HL-60 (cell line): ENCODE measurements at regions not wholly inside any gene's neighbourhood (a gene's known extent, or its start where the extent isn't known, plus 50 kb on each side); places are given as distances from the start of the nearest gene placed in this dataset.

ENCODE experiments used
- DNase-seq, 2 experiments: peaks; one replicate each; pipeline ENCODE4 v3.0.0-alpha.2; 2010 to 2020; ENCODE audit warnings: low read depth in 1 of 2, low spot score in 1 of 2
- H3K27ac ChIP-seq: fragments of 250-450 bp; sonication (Bioruptor Pico); replicated peaks from 2 replicates; pipeline ENCODE4 v1.5.1; 2020; ENCODE audit warnings: mild to moderate bottlenecking, moderate library complexity
- H3K27me3 ChIP-seq: fragments of 250-450 bp; sonication (Bioruptor Pico); 2 replicates; pipeline ENCODE4 v1.5.1; 2021; ENCODE audit warnings: mild to moderate bottlenecking, moderate library complexity; ENCODE audit not compliant: insufficient read depth, poor library complexity, severe bottlenecking
- H3K4me3 ChIP-seq: replicated peaks from 2 replicates; pipeline ENCODE4 v1.5.1; 2011; ENCODE audit warnings: mild to moderate bottlenecking, control low read depth, low read length; ENCODE audit not compliant: insufficient read depth
- CTCF ChIP-seq: IDR thresholded peaks from one replicate; pipeline ENCODE4 v1.5.1; 2011; ENCODE audit warnings: low read length, control low read depth, inconsistent platforms; ENCODE audit not compliant: insufficient read depth
- GABPA ChIP-seq: IDR thresholded peaks from 2 replicates; pipeline ENCODE4 v1.6.1; 2012; ENCODE audit warnings: low read depth
- POLR2AphosphoS5 ChIP-seq: IDR thresholded peaks from 2 replicates; pipeline ENCODE4 v1.6.1; 2012; ENCODE audit warnings: low read depth
- REST ChIP-seq: IDR thresholded peaks from 2 replicates; pipeline ENCODE4 v1.6.1; 2012; ENCODE audit warnings: low read depth; ENCODE audit not compliant: insufficient replicate concordance
- SPI1 ChIP-seq: IDR thresholded peaks from 2 replicates; pipeline ENCODE4 v1.6.1; 2012; ENCODE audit warnings: low read depth, mild to moderate bottlenecking, borderline replicate concordance

GRCh38 chr11:134866981-134867675 is 455.1 kb upstream of the B3GAT1 start:
- no peak for DNase-seq
- H3K27ac ChIP-seq: no peak overlapping the region
- no peak overlapping the region for H3K4me3 ChIP-seq
- no peaks in the 10 kb centered on the region for H3K27me3 ChIP-seq
- TF ChIP-seq CTCF (no peak), POLR2AphosphoS5 (no peak), SPI1 (no peak), REST (no peak), GABPA (no peak)

- no peak overlapping the region for H3K27ac ChIP-seq
- no peak for DNase-seq
- no peak for TF ChIP-seq SPI1
- TF ChIP-seq POLR2AphosphoS5: no peak
- no peak for TF ChIP-seq CTCF
- no peak for TF ChIP-seq REST
- TF ChIP-seq GABPA: no peak
- H3K27me3 ChIP-seq: no peaks in the 10 kb centered on the region
- H3K4me3 ChIP-seq: no peak overlapping the region
Measured at GRCh38 chr11:134866215-134866614, 454.2 kb upstream of the B3GAT1 start.

DNA sequence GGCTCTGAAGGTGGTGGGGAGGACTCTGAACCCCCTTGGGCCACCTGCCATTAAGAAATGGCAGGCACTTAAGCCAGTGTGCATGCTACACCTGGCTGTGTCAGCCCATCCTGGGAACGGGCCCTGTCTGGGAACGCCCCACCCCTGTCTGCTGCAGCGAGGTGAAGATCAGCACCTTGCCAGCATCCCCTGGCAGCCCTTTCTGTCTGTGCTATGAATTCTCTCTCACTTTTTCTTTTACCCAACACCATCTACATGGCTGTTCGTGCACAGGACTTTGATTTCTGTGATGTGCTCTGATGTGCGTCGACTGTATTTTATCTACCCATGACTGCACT is 452.9 kb upstream of the B3GAT1 start:
- TF ChIP-seq GABPA (no peak), REST (no peak), SPI1 (no peak), POLR2AphosphoS5 (no peak), CTCF (no peak)
- Histone ChIP-seq H3K27ac (no peak overlapping the region), H3K4me3 (no peak overlapping the region), H3K27me3 (no peaks in the 10 kb centered on the region)
- DNase-seq: no peak
